Endothelial cell (in vitro differentiated cells): ENCODE measurements at regions not wholly inside any gene's neighbourhood (a gene's known extent, or its start where the extent isn't known, plus 50 kb on each side); places are given as distances from the start of the nearest gene placed in this dataset.

Source experiments
- DNase-seq: peaks from one replicate; pipeline ENCODE4 v3.0.0; 2021; ENCODE audit warnings: low spot score
- H3K27ac Mint-ChIP-seq: one replicate; pipeline ENCODE4 v1.8.0; 2021; ENCODE audit warnings: mixed read lengths, inconsistent platforms; ENCODE audit not compliant: unreplicated experiment
- H3K27me3 Mint-ChIP-seq: one replicate; pipeline ENCODE4 v1.8.0; 2021; ENCODE audit warnings: mild to moderate bottlenecking, moderate library complexity, mixed read lengths, inconsistent platforms; ENCODE audit not compliant: unreplicated experiment
- H3K36me3 Mint-ChIP-seq: one replicate; pipeline ENCODE4 v1.8.0; 2021; ENCODE audit warnings: mild to moderate bottlenecking, low read depth, mixed read lengths, inconsistent platforms; ENCODE audit not compliant: unreplicated experiment
- H3K4me1 Mint-ChIP-seq: one replicate; pipeline ENCODE4 v1.8.0; 2021; ENCODE audit warnings: mild to moderate bottlenecking, mixed read lengths, inconsistent platforms; ENCODE audit not compliant: unreplicated experiment
- H3K4me3 Mint-ChIP-seq: one replicate; pipeline ENCODE4 v1.8.0; 2021; ENCODE audit warnings: mild to moderate bottlenecking, mixed read lengths, inconsistent platforms; ENCODE audit not compliant: unreplicated experiment
- H3K9me3 Mint-ChIP-seq: one replicate; pipeline ENCODE4 v1.8.0; 2021; ENCODE audit warnings: mixed read lengths, inconsistent platforms; ENCODE audit not compliant: unreplicated experiment
- CTCF ChIP-seq: fragments of 200-600 bp; sonication (generic); IDR thresholded peaks from one replicate; pipeline ENCODE4 v1.5.0; 2021; ENCODE audit warnings: antibody characterized with exemption; ENCODE audit not compliant: unreplicated experiment

- peak; percentile 83 for TF ChIP-seq CTCF
- no peaks in the 10 kb centered on the region for H3K4me1 Mint-ChIP-seq
- DNase-seq, result peak; percentile 52
- H3K27me3 Mint-ChIP-seq, result no peaks in the 10 kb centered on the region
- no peak overlapping the region for H3K4me3 Mint-ChIP-seq
- H3K36me3 Mint-ChIP-seq, result no peaks in the 10 kb centered on the region
- H3K27ac Mint-ChIP-seq, result no peak overlapping the region
- H3K9me3 Mint-ChIP-seq, result no peaks in the 10 kb centered on the region
Measured at GRCh38 chr12:18158774-18159557, 69.0 kb upstream of the RERGL start.

- no peak for TF ChIP-seq CTCF
- Mint-ChIP-seq H3K4me1 (no peaks in the 10 kb centered on the region), H3K27ac (no peak overlapping the region), H3K27me3 (no peaks in the 10 kb centered on the region), H3K36me3 (no peaks in the 10 kb centered on the region), H3K9me3 (no peaks in the 10 kb centered on the region), H3K4me3 (no peak overlapping the region)
- DNase-seq, result no peak
Measured at GRCh38 chr12:18153826-18154225, 63.8 kb upstream of the RERGL start.

- Mint-ChIP-seq H3K9me3 (no peaks in the 10 kb centered on the region), H3K4me3 (no peak overlapping the region), H3K27ac (no peak overlapping the region), H3K36me3 (no peaks in the 10 kb centered on the region), H3K4me1 (no peaks in the 10 kb centered on the region), H3K27me3 (no peaks in the 10 kb centered on the region)
- DNase-seq, result no peak
- no peak for TF ChIP-seq CTCF
Measured at GRCh38 chr12:18151036-18151435, 61.0 kb upstream of the RERGL start.

GRCh38 chr12:18148961-18149360 is 59.0 kb upstream of the RERGL start:
- no peaks in the 10 kb centered on the region for H3K9me3 Mint-ChIP-seq
- H3K27me3 Mint-ChIP-seq, result no peaks in the 10 kb centered on the region
- H3K27ac Mint-ChIP-seq, result no peak overlapping the region
- no peak overlapping the region for H3K4me3 Mint-ChIP-seq
- no peak for TF ChIP-seq CTCF
- H3K4me1 Mint-ChIP-seq, result no peaks in the 10 kb centered on the region
- no peak for DNase-seq
- no peaks in the 10 kb centered on the region for H3K36me3 Mint-ChIP-seq

- Mint-ChIP-seq H3K4me3 (no peak overlapping the region), H3K27ac (no peak overlapping the region)
- TF ChIP-seq CTCF, result no peak
Measured at GRCh38 chr12:18146363-18146762, 56.4 kb upstream of the RERGL start.

More at GRCh38 chr12:18146363-18146762, 56.4 kb upstream of the RERGL start:
- no peaks in the 10 kb centered on the region for H3K4me1 Mint-ChIP-seq
- no peaks in the 10 kb centered on the region for H3K9me3 Mint-ChIP-seq
- no peaks in the 10 kb centered on the region for H3K27me3 Mint-ChIP-seq
- H3K36me3 Mint-ChIP-seq, result no peaks in the 10 kb centered on the region
- no peak for DNase-seq
